Ovary (tissue), 7 donors: ENCODE measurements at regions not wholly inside any gene's neighbourhood (a gene's known extent, or its start where the extent isn't known, plus 50 kb on each side); places are given as distances from the start of the nearest gene placed in this dataset.

Experiments
- DNase-seq, 5 donors: peaks; one replicate each; pipeline ENCODE4 v3.0.0-alpha.2; 2019 to 2020
- H3K27ac ChIP-seq, 2 donors: fragments of 200-600 bp; one replicate each; pipeline versions ENCODE4 v1.5.1 to v1.8.0; 2019 to 2022
- H3K27me3 ChIP-seq: fragments of 200-600 bp; one replicate; pipeline ENCODE4 v1.8.0; 2022
- H3K36me3 ChIP-seq: fragments of 200-600 bp; sonication (generic); one replicate; pipeline ENCODE4 v1.5.1; 2019
- H3K4me1 ChIP-seq: one replicate; pipeline ENCODE4 v1.8.1; 2013; ENCODE audit warnings: mild to moderate bottlenecking, moderate library complexity; ENCODE audit not compliant: insufficient read depth
- H3K4me3 ChIP-seq: fragments of 200-600 bp; sonication (generic); one replicate; pipeline ENCODE4 v1.5.1; 2017
- H3K9me3 ChIP-seq, 2 donors: fragments of 200-600 bp in 1 of 2; sonication (generic) in 1 of 2; one replicate each; pipeline versions ENCODE4 v1.5.1 to v1.8.1; 2013 to 2019; ENCODE audit warnings: mild to moderate bottlenecking in 1 of 2, moderate library complexity in 1 of 2
- CTCF ChIP-seq, 3 donors: fragments of 450-650 bp in 2 of 3; fragments of 200-600 bp in 1 of 3; IDR thresholded peaks; one replicate each; pipeline versions ENCODE4 v1.5.1 to v1.8.0; 2016 to 2022; ENCODE audit warnings: antibody characterized with exemption in 3 of 3, mild to moderate bottlenecking in 1 of 3
- EP300 ChIP-seq: sonication (generic); formaldehyde crosslinking; IDR thresholded peaks from one replicate; pipeline ENCODE4 v1.6.1; 2017; ENCODE audit warnings: antibody characterized with exemption
- POLR2A ChIP-seq: fragments of 450-650 bp; IDR thresholded peaks from one replicate; pipeline ENCODE4 v1.6.1; 2017; ENCODE audit warnings: antibody characterized with exemption, mild to moderate bottlenecking, moderate library complexity
- WGBS, 3 donors: extraction: QIAGEN DNeasy Blood & Tissue Kit in 1 of 3; methylation state at CpG; one replicate each; pipeline versions ENCODE4 v1.1.5 to v1.1.7; 2013 to 2017; 5-methylcytosine and 5-hydroxymethylcytosine counted together
- intact Hi-C, 4 donors: fragments of 100-400 bp; cut with DNase I; formaldehyde crosslinking; loops; one replicate each; pipeline versions ENCODE4 v1.11.0 to v1.15.1; 2022 to 2023
- donor health status: DM: no; HTN: no; CAD: no; lungs with moderate emphysema.
- donor health status: DM: no; HTN: no; CAD: no.
- donor health status: Bipolar disorder and iron deficiency.
- donor health status: DM: no; HTN: no; CAD: no.
- donor health status: DM: yes; HTN: yes; CAD: no.

- H3K27me3 ChIP-seq, result no peaks in the 10 kb centered on the region
- 7 to 17% (median 10%) methylated on average over 10 of the region's 10 CpGs for WGBS, 3 donors
- TF ChIP-seq CTCF (IDR thresholded peaks at IDR 0.05) (no peak), POLR2A (no peak), EP300 (no peak)
- intact Hi-C loops, result no loop called here
- no peaks in the 10 kb centered on the region for H3K36me3 ChIP-seq
- DNase-seq, result no peak
- no peaks in the 10 kb centered on the region for H3K9me3 ChIP-seq
- no peak overlapping the region for H3K4me3 ChIP-seq
- H3K4me1 ChIP-seq, result no peaks in the 10 kb centered on the region
- no peak overlapping the region for H3K27ac ChIP-seq
These were observed 113.9 kb upstream of the FOXF1 start for GRCh38 chr16:86396422-86396821.

DNA sequence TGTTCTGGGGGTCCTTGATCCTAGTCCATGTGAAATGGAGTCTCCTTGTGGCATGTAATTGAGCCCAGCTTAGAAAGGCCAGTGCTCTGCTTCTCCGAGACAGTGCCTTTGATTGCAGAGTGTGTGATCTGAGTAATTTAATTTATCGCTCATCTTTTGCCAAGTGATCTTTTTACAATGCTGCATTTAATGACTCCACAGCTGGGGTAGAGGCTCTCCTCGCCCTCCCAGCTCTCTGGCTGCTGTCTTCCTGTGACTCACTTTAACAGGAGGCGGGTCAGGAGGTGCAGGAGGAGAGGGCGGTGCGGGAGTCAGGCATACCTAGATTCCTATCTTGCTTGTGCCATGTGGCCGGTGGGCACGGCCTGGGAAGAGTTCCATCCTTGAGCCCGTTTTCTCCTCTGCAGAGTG, 113.4 kb upstream of the FOXF1 start:
- Histone ChIP-seq H3K9me3 (no peaks in the 10 kb centered on the region), H3K27me3 (no peaks in the 10 kb centered on the region), H3K36me3 (no peaks in the 10 kb centered on the region), H3K4me3 (no peak overlapping the region), H3K27ac (no peak overlapping the region), H3K4me1 (no peaks in the 10 kb centered on the region)
- no peak for TF ChIP-seq EP300
- no peak for TF ChIP-seq POLR2A
- no peak for TF ChIP-seq CTCF (IDR thresholded peaks at IDR 0.05)
- intact Hi-C loops, result no loop called here
- no peak for DNase-seq
- 22 to 36% (median 32%) methylated on average over 9 of the region's 9 CpGs for WGBS, 3 donors

GRCh38 chr16:86398201-86398600, 112.1 kb upstream of the FOXF1 start:
- intact Hi-C loops, result no loop called here
- Histone ChIP-seq H3K27me3 (no peaks in the 10 kb centered on the region), H3K27ac (no peak overlapping the region), H3K4me3 (no peak overlapping the region), H3K9me3 (no peaks in the 10 kb centered on the region), H3K4me1 (no peaks in the 10 kb centered on the region), H3K36me3 (no peaks in the 10 kb centered on the region)
- no peak for TF ChIP-seq POLR2A
- no peak for TF ChIP-seq EP300
- TF ChIP-seq CTCF (IDR thresholded peaks at IDR 0.05), result no peak
- DNase-seq, result no peak
- WGBS, 3 donors, result 77 to 84% (median 78%) methylated on average over 6 of the region's 6 CpGs

DNA sequence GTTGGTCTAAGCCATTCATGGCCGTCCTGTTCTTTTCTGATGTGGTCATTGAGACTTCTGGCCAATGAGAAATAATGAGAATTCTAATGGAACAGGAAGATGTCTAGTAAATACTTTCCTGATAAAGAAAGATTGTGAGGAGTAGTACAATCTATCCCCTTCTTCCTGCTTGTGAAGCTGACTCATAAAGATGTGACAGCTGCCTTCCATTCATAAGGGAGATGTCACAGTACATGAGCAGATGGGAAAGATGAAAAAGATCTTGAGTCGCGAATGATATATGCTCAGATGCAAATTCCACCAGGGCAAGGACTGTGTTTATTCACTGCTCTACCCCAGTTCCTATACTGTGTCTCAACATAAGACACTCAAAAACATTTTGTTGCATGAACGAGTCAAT, 111.7 kb upstream of the FOXF1 start:
- Histone ChIP-seq H3K9me3 (no peaks in the 10 kb centered on the region), H3K4me3 (no peak overlapping the region), H3K27me3 (no peaks in the 10 kb centered on the region), H3K36me3 (no peaks in the 10 kb centered on the region), H3K27ac (no peak overlapping the region), H3K4me1 (no peaks in the 10 kb centered on the region)
- TF ChIP-seq CTCF (IDR thresholded peaks at IDR 0.05) (no peak), POLR2A (no peak), EP300 (no peak)
- 68 to 72% (median 68%) methylated on average over 4 of the region's 4 CpGs for WGBS, 3 donors
- intact Hi-C loops, result no loop called here
- DNase-seq, result no peak

DNA sequence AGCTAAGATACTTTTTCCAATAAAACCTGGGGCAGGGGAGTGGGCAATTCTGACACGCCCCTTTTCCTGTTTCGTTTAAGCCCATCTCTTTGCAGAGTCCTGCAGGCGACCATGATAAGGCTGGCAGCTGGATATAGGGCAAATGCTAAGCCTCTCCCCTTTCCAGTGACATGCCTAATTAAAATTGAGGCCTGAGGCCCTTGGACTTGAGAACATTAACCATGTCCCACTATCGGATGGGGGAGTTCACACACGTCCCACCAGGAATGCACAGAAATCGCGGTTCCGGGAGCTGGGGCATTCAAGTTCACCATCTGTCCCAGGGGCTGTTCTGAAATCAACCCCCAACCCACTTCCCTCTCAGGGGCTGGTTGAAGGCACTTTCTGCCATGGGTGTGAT, 109.2 kb upstream of the FOXF1 start:
- Histone ChIP-seq H3K27me3 (no peaks in the 10 kb centered on the region), H3K9me3 (no peaks in the 10 kb centered on the region), H3K27ac (no peak overlapping the region), H3K4me1 (no peaks in the 10 kb centered on the region), H3K4me3 (no peak overlapping the region), H3K36me3 (no peaks in the 10 kb centered on the region)
- no peak for TF ChIP-seq POLR2A
- no peak for TF ChIP-seq EP300
- no peak for TF ChIP-seq CTCF (IDR thresholded peaks at IDR 0.05)
- intact Hi-C loops, result no loop called here
- 43 to 61% (median 48%) methylated on average over 8 of the region's 8 CpGs for WGBS, 3 donors
- no peak for DNase-seq
